ENCODE measurements at regions not wholly inside any gene's neighbourhood (a gene's known extent, or its start where the extent isn't known, plus 50 kb on each side); places are given as distances from the start of the nearest gene placed in this dataset.

DNA sequence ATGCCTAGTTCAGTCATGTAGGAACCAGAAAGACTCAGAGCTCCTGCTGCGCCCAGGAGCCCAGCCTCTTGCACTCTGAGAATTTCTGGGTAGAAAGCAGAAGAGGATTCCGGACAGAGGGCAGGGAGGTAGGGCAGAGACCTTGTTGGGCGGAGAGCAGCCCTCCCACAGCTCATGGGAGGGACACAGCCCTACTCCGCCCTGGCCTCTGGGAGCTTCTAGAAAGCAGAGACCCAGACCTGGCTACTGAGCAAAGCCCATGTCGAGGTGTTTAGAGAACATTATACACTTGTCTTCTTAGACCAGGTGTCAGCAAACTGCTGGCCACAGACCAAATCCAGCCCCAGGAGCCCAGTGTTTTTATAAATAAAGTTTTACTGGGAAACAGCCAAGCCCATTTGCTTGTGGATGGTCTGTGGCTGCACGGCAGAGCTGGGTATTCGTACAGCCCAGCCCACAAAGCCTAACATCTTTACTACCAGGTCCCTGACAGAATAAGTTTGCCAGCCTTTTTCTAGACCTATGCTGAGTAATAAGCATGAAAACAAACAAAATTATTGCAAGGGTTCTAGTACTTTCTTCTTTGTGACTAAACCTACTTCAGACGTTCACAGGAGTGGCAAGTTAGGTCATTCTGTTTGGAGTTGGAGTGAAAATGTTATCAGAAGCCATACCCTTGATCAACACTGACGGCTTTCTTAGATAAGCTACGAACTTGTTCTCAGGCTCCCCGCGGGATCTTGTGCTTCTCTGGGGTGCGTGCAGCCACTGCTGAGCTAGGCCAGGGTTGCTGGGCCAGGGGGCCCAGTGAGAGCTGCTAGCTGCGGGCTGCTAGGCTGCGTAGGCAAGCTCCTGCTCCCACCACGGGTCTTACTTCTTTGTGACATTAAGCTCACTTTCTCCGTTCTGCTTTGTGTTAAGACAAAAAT is 235.1 kb upstream of the FOXQ1 start:
- Histone ChIP-seq H3K9ac (ENCODE audit: control insufficient read depth, insufficient read depth, low read length) (no peak overlapping the region), H3K27me3 (replicated peaks in 1 of 2; ENCODE audit: control insufficient read depth in 2 of 2, insufficient read depth in 2 of 2, low read length in 1 of 2) (peaks cover 0 to 4% of the 10 kb centered on the region in 2 experiments; a peak in 1 of 4 replicates), H3K4me3 (no peak overlapping the region), H3K79me2 (ENCODE audit: control insufficient read depth, insufficient read depth, low read length) (no peaks in the 10 kb centered on the region), H3K9me3 (replicated peaks; ENCODE audit: control insufficient read depth, insufficient read depth, low read length) (no peaks in the 10 kb centered on the region), H3K4me1 (ENCODE audit: control insufficient read depth, insufficient read depth, low read length) (no peaks in the 10 kb centered on the region), H2AFZ (ENCODE audit: control insufficient read depth, low read depth, low read length) (no peak overlapping the region), H3K27ac (ENCODE audit: control insufficient read depth, insufficient read depth) (no peak overlapping the region), H3K4me2 (ENCODE audit: control insufficient read depth, insufficient read depth) (no peak overlapping the region), H4K20me1 (ENCODE audit: control insufficient read depth, insufficient read depth) (no peaks in the 10 kb centered on the region), H3K36me3 (ENCODE audit: control insufficient read depth in 2 of 2, insufficient read depth in 2 of 2, low read length in 1 of 2) (no peaks in the 10 kb centered on the region)
- SMC1A ChIA-PET (ENCODE audit: uncharacterized antibody, unreplicated experiment): interaction anchor here (1.1 to 1.3 kb wide), 2 partner anchors 11 to 182 kb away, joined by 3 to 4 read pairs; no protein-coding TSS in a partner anchor
- FAIRE-seq: no peak
- no peak for DNase-seq (ENCODE audit: low read depth, low spot score)
- POLR2A ChIA-PET: no interaction called here
- no TSS peak for BruUV-seq (replicated peaks)
- in situ Hi-C loops (cut with MboI) (no loop called here), intact Hi-C loops (cut with micrococcal nuclease; ENCODE audit: unreplicated experiment) (no loop called here)
- CTCF ChIA-PET: no interaction called here
- TF ChIP-seq RB1 (IDR thresholded peaks at IDR 0.05; ENCODE audit: borderline replicate concordance): no peak
- no peak for ATAC-seq
- RAD21 ChIA-PET (ENCODE audit: unreplicated experiment): no interaction called here
- 40% methylated on average over 17 of the region's 17 CpGs for WGBS (ENCODE audit: insufficient coverage, insufficient replicate concordance, low lambda C conversion rate, missing lambda C conversion rate)

DNA sequence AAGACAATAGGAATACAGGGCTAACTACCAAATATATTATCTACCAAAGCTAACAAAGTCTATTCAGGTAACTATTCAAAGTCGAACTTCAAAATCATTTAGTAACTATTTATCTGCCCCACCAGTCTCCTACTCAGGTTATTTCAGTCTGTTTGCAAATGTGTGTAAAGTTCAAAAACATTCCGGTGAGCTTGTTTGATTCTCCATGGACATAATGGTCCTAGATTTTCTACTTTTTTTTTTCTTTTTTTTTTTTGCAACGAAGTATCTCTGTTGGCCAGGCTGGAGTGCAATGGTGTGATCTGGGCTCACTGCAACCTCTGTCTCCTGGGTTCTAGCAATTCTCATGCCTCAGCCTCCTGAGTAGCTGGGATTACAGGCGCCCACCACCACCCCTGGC is 236.0 kb upstream of the FOXQ1 start:
- H3K9ac ChIP-seq (ENCODE audit: control insufficient read depth, insufficient read depth, low read length): no peak overlapping the region
- ChIA-PET POLR2A (no interaction called here), SMC1A (ENCODE audit: uncharacterized antibody, unreplicated experiment) (interaction anchor here (1.1 to 1.3 kb wide), 2 partner anchors 12 to 182 kb away, joined by 3 to 4 read pairs; no protein-coding TSS in a partner anchor), CTCF (interaction anchor here (0.6 kb wide), 1 partner anchor 364 kb away, joined by 3 read pairs; no protein-coding TSS in a partner anchor), RAD21 (ENCODE audit: unreplicated experiment) (no interaction called here)
- H2AFZ ChIP-seq (ENCODE audit: control insufficient read depth, low read depth, low read length): no peak overlapping the region
- H4K20me1 ChIP-seq (ENCODE audit: control insufficient read depth, insufficient read depth): no peaks in the 10 kb centered on the region
- H3K9me3 ChIP-seq (replicated peaks; ENCODE audit: control insufficient read depth, insufficient read depth, low read length): no peaks in the 10 kb centered on the region
- peaks cover 0 to 4% of the 10 kb centered on the region in 2 experiments; a peak in 1 of 4 replicates for H3K27me3 ChIP-seq (replicated peaks in 1 of 2; ENCODE audit: control insufficient read depth in 2 of 2, insufficient read depth in 2 of 2, low read length in 1 of 2)
- FAIRE-seq (no peak), DNase-seq (ENCODE audit: low read depth, low spot score) (no peak), ATAC-seq (no peak)
- H3K4me2 ChIP-seq (ENCODE audit: control insufficient read depth, insufficient read depth): no peak overlapping the region
- intact Hi-C loops (cut with micrococcal nuclease; ENCODE audit: unreplicated experiment) (no loop called here), in situ Hi-C loops (cut with MboI) (no loop called here)
- no peaks in the 10 kb centered on the region for H3K79me2 ChIP-seq (ENCODE audit: control insufficient read depth, insufficient read depth, low read length)
- TF ChIP-seq, protein P1, sequence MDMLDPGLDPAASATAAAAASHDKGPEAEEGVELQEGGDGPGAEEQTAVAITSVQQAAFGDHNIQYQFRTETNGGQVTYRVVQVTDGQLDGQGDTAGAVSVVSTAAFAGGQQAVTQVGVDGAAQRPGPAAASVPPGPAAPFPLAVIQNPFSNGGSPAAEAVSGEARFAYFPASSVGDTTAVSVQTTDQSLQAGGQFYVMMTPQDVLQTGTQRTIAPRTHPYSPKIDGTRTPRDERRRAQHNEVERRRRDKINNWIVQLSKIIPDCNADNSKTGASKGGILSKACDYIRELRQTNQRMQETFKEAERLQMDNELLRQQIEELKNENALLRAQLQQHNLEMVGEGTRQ (IDR thresholded peaks at IDR 0.05; ENCODE audit: borderline replicate concordance, low read depth, low read length): no peak
- TF ChIP-seq POLR2AphosphoS2 (IDR thresholded peaks at IDR 0.05; ENCODE audit: low read depth, low read length): no peak
- no peak for TF ChIP-seq ZNF207 (IDR thresholded peaks at IDR 0.05; ENCODE audit: borderline replicate concordance)
- TF ChIP-seq JUND (IDR thresholded peaks at IDR 0.05; ENCODE audit: low read depth, low read length): no peak
- TF ChIP-seq ASH2L (IDR thresholded peaks at IDR 0.05; ENCODE audit: borderline replicate concordance, low read depth): no peak
- no peak for TF ChIP-seq KDM1A (IDR thresholded peaks at IDR 0.05; ENCODE audit: borderline replicate concordance)
- TF ChIP-seq ZSCAN29 (IDR thresholded peaks at IDR 0.05): no peak
- no peak for TF ChIP-seq TBL1XR1 (IDR thresholded peaks at IDR 0.05; ENCODE audit: low read depth, low read length)
- TF ChIP-seq PAX8 (IDR thresholded peaks at IDR 0.05): no peak
- no peak for TF ChIP-seq NFXL1 (IDR thresholded peaks at IDR 0.05; ENCODE audit: borderline replicate concordance)
- no peak overlapping the region for H3K27ac ChIP-seq (ENCODE audit: control insufficient read depth, insufficient read depth)
- WGBS (ENCODE audit: insufficient coverage, insufficient replicate concordance, low lambda C conversion rate, missing lambda C conversion rate): 42% methylated on average over 3 of the region's 4 CpGs
- BruUV-seq (replicated peaks): no TSS peak
- no peaks in the 10 kb centered on the region for H3K36me3 ChIP-seq (ENCODE audit: control insufficient read depth in 2 of 2, insufficient read depth in 2 of 2, low read length in 1 of 2)
- H3K4me1 ChIP-seq (ENCODE audit: control insufficient read depth, insufficient read depth, low read length): no peaks in the 10 kb centered on the region
- H3K4me3 ChIP-seq: no peak overlapping the region

Measured in GM12878 (cell line).